ENCODE measurements at regions not wholly inside any gene's neighbourhood (a gene's known extent, or its start where the extent isn't known, plus 50 kb on each side); places are given as distances from the start of the nearest gene placed in this dataset.

- DNase-seq, result no peak
Measured at GRCh38 chr14:101460521-101460920, 100.8 kb upstream of the DIO3 start.

DNA sequence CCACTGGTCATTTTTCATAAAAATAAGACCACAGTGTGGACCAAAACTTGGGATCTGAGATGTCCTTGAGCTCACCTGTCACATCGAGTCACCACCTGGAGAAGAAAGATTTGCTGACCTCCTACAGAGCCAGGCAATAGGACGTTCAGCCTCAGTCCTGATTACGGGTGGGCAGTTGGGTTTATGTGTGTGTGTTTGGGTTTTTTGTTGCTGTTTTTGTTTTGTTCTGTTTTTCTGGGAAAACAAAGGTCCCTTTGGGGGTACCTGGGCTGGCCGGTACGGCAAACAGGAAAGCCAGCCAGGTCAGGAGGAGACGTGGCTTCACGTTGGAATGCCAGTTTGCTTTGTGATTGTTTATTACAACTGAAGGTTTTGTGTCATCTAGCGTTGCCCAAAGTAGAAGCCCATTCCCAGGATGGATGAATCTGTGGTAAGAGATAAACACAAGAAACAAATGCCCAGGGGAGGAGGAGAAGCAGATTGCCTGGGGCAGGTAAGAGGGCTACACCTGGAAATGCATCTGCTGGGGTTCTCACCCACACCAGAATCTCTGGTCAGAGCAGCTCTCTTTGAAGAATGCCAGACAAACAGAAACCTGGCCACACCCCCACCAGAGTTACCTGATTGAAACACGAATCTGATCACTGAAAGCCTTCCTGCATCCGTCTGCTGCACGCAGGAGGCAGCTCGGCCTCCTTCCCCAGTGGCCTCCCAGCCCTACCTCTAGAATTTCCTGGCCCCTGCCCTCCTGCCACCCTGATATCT lies 100.1 kb upstream of the DIO3 start:
- no peak for DNase-seq

- DNase-seq, result no peak
Measured at GRCh38 chr14:101461891-101462290, 99.4 kb upstream of the DIO3 start.

GRCh38 chr14:101462726-101463565 lies 98.3 kb upstream of the DIO3 start:
- DNase-seq, result no peak

DNA sequence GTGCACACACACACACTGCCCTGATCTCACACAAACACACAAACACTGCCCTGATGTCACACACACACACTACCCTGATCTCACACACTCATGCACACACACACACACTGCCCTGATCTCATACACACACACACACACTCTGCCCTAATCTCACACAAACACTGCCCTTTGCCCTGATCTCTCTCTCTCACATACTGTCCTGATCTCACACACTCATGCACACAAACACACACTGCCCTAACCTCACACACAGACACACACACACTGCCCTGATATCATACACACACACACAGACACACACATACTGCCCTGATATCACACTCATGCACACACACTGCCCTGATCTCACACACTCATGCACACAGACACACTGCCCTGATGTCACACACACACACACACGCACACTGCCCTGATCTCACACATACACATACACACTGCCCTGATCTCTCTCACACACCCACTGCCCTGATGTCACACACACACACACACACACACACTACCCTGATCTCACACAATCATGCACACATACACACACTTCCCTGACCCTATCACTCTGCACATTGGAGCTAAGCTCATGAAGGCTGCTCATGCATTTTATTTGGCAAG lies 97.6 kb upstream of the DIO3 start:
- no peak for DNase-seq

DNA sequence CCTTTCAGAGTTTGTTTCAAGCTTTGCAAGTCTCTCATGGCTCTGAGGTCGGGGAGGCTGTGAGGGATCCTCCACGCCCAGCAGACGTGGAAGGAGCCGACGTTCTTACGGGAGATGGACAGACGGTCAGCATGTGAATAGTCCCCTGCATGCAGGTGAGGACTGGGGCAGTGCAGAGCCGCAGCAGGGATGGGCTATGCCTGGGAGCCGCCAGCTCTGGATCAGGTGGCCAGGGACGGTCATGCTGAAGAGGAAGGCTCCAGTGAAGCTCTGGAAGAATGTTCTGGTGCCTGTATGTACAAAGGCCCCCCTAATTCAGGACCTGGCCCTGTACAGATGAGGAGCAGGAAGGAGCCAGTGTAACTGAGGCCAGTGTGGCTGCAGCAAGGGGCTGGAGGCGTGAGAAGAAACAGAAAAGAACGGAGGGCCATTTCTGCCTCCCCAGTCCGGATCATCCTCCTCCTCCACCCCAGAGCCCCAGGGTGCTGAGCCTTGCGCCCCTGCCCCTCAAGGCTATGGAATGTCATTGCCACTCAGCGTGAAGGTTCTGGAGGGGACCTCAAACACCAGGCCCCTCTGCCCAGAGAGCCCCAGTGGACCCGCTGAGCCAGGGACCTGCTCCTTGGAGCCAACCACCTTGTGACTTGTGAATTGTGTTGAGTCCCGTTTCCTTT lies 96.8 kb upstream of the DIO3 start:
- no peak for DNase-seq

DNA sequence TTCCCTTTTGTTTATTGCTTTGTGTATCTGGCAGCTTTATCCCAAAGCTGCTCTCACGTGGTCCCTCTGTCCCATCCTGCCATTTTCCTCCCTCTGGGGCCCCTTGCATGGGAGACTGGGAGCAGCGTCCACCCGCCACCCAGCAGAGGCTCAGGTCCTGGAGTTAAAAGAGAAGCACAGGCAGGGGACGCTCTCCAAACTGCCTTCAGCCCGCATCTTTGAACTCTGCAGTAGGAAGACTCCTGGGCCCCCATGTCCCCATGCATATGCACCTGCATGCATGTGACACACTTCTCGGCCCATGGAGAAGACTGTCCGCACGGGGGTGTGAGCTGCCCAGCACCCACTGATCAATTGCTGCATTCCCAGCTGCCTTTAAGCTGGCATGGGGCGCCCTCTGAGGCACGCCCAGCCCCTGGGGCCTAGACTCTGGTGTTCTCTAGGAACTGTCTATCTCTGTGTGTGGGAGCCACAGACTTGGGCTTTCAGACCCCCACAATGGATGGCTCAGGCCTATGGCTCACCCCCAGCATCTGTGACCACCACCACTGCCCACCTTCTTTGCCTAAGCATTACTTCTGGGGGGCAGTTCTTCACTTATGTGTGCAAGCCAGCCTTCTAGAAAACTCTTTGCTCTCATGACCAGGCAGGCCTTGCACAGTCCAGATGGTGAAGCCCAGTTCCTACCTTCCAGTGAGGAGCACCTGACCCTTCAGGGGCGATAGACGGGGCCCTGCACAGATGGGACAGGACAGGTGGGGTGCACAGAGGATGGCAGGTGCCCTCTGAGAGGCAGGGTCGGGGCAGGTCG lies 96.1 kb upstream of the DIO3 start:
- DNase-seq, result no peak

DNA sequence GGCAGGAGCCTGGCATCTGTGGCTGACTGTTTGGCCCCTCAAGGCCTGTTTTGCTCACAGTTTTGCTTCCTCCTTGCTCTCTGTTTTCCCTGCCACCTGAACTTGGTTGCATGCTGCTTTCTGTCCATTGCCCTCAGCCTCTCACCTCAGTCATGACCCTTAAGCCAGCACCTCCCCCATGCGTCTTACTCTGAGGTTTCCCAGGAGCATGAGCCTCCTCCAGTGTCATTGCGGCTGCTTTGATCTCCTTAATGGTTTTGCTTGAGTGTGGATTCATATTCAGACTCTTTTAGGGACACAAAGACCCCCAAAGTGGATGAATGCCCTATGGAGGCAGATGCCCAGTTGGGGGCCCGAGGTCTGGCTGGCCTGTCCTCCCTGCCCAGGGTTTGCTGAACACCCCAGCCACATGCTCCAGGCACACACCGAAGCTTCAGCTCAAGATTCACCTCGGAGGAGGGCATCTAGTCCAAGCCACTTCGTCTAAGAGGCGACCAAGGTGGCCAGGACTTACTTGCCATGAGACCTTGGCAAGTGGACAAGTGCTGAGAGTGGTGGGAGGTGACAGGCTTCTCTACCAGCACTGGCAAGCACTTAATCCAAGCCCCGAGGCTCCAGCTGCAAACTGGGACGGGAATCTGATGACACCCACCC lies 95.4 kb upstream of the DIO3 start:
- DNase-seq, result no peak

DNA sequence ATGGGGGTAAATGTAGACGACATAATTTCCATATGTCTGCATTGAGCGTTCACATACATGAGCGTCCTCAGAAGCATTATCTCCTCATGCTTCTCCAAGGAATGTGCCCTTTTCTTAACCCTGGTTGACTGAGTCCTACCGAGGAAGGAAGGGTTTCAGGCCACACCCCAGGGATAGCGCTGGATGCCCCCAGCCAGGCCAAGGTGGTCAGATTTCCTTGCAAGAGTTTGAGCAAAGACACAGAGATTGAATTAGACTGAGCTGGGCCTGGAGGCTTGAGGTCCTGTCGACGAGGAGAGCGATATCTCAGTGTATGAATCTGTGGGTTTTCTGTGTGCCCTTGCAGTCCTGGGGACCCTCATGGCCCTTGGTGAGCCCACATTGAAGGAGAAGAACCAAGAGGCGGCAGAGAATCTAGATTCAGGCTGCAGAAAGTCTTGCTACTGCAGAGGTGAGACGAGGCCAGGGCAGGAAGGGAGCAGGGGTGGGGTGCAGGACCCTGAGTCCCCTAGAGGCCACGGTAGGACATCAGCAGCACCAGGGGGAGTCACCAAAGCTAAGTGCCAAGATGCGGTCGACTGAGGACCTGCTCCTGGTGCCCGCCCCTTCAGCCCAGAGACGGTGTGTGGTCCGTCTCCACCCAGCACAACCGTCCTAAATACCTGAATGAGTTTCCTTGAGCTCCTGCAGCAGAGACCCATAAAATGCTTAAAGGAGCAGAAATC lies 94.7 kb upstream of the DIO3 start:
- no peak for DNase-seq

- no peak for DNase-seq
Measured at GRCh38 chr14:101467181-101467926, 93.9 kb upstream of the DIO3 start.

- DNase-seq, result no peak
Measured at GRCh38 chr14:101469382-101470247, 91.7 kb upstream of the DIO3 start.

- DNase-seq, result no peak
Measured at GRCh38 chr14:101470266-101470665, 91.0 kb upstream of the DIO3 start.

- no peak for DNase-seq
Measured at GRCh38 chr14:101471723-101472517, 89.4 kb upstream of the DIO3 start.

DNA sequence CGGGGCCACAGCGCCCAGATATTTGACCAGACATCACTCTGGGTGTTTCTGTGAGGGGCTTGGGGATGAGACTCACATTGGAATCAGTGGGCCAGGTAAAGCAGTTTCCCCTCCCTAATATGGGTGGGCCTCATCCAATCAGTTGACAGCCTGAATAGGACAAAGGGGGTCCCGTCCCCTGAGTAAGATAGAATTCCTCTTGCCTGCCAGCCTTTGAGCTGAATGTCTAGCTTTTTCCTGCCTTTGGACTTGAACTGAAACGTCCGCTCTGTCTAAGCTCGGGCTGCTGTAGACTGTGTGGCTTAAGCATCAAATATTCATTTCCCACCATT lies 88.8 kb upstream of the DIO3 start:
- DNase-seq, result no peak

GRCh38 chr14:101473045-101473729 lies 88.1 kb upstream of the DIO3 start:
- DNase-seq, result no peak

GRCh38 chr14:101473795-101474562 lies 87.3 kb upstream of the DIO3 start:
- no peak for DNase-seq

Data from amygdala (tissue), 56 donors.